GM12875 (cell line): ENCODE measurements at regions not wholly inside any gene's neighbourhood (a gene's known extent, or its start where the extent isn't known, plus 50 kb on each side); places are given as distances from the start of the nearest gene placed in this dataset.

ENCODE experiments used
- H3K4me3 ChIP-seq: one replicate; pipeline ENCODE4 v1.5.1; 2011; ENCODE audit warnings: low read depth, low read length, control low read depth
- CTCF ChIP-seq: IDR thresholded peaks from 2 replicates; pipeline ENCODE4 v1.5.1; 2011; ENCODE audit warnings: low read depth, mild to moderate bottlenecking, control low read depth, inconsistent platforms, low read length, moderate library complexity, borderline replicate concordance; ENCODE audit not compliant: insufficient read depth

- TF ChIP-seq CTCF = no peak
These were observed 50.1 kb upstream of the KCNJ15 start for GRCh38 chr21:38206646-38207045.

More at GRCh38 chr21:38206646-38207045, 50.1 kb upstream of the KCNJ15 start:
- no peak overlapping the region for H3K4me3 ChIP-seq
